Stimulated activated CD4-positive, alpha-beta T cell treated with anti-CD3 and anti-CD28 coated beads, Interleukin-4, amount 100 ng/mL, for 24 hours (primary cell): ENCODE measurements at regions not wholly inside any gene's neighbourhood (a gene's known extent, or its start where the extent isn't known, plus 50 kb on each side); places are given as distances from the start of the nearest gene placed in this dataset.
A peak's percentile ranks its signal among the peaks of the same experiment; 100 is the strongest.

Source experiments
- DNase-seq: peaks from one replicate; pipeline ENCODE4 v3.0.0-alpha.2; 2020

GRCh38 chr2:8578335-8579244 lies 103.3 kb upstream of the ID2 start:
- DNase-seq = no peak

GRCh38 chr2:8579485-8580085 lies 102.3 kb upstream of the ID2 start:
- DNase-seq = no peak

- no peak for DNase-seq
These were observed 101.3 kb upstream of the ID2 start for GRCh38 chr2:8580316-8581233.

GRCh38 chr2:8581234-8581561 lies 100.7 kb upstream of the ID2 start:
- DNase-seq = no peak

GRCh38 chr2:8581601-8582041 lies 100.2 kb upstream of the ID2 start:
- DNase-seq = no peak

GRCh38 chr2:8582191-8582590 lies 99.7 kb upstream of the ID2 start:
- no peak for DNase-seq

- no peak for DNase-seq
These were observed 99.0 kb upstream of the ID2 start for GRCh38 chr2:8582651-8583399.

GRCh38 chr2:8583400-8584173 lies 98.3 kb upstream of the ID2 start:
- DNase-seq = peak; percentile 79

- no peak for DNase-seq
These were observed 97.4 kb upstream of the ID2 start for GRCh38 chr2:8584174-8585066.

- no peak for DNase-seq
These were observed 95.3 kb upstream of the ID2 start for GRCh38 chr2:8586457-8587051.

GRCh38 chr2:8587251-8587791 lies 94.5 kb upstream of the ID2 start:
- no peak for DNase-seq

- no peak for DNase-seq
These were observed 93.7 kb upstream of the ID2 start for GRCh38 chr2:8587920-8588830.

- no peak for DNase-seq
These were observed 93.0 kb upstream of the ID2 start for GRCh38 chr2:8588831-8589191.

GRCh38 chr2:8589721-8590120 lies 92.1 kb upstream of the ID2 start:
- DNase-seq = no peak

GRCh38 chr2:8590938-8591337 lies 90.9 kb upstream of the ID2 start:
- no peak for DNase-seq

- DNase-seq = no peak
These were observed 89.1 kb upstream of the ID2 start for GRCh38 chr2:8592736-8593135.

- DNase-seq = no peak
These were observed 88.6 kb upstream of the ID2 start for GRCh38 chr2:8593243-8593642.

- no peak for DNase-seq
These were observed 87.0 kb upstream of the ID2 start for GRCh38 chr2:8594731-8595427.
